Osteocyte (in vitro differentiated cells): ENCODE measurements at regions not wholly inside any gene's neighbourhood (a gene's known extent, or its start where the extent isn't known, plus 50 kb on each side); places are given as distances from the start of the nearest gene placed in this dataset.

ENCODE experiments used
- DNase-seq: peaks from one replicate; pipeline ENCODE4 v3.0.0; 2021; ENCODE audit warnings: mixed read lengths; ENCODE audit not compliant: unreplicated experiment; ENCODE audit errors: extremely low spot score
- H3K27ac Mint-ChIP-seq: one replicate; pipeline ENCODE4 v1.8.0; 2021; ENCODE audit warnings: mild to moderate bottlenecking, mixed read lengths; ENCODE audit not compliant: unreplicated experiment
- H3K27me3 Mint-ChIP-seq: one replicate; pipeline ENCODE4 v1.8.0; 2021; ENCODE audit warnings: mixed read lengths; ENCODE audit not compliant: unreplicated experiment
- H3K36me3 Mint-ChIP-seq: one replicate; pipeline ENCODE4 v1.8.0; 2021; ENCODE audit warnings: mixed read lengths; ENCODE audit not compliant: unreplicated experiment
- H3K4me1 Mint-ChIP-seq: one replicate; pipeline ENCODE4 v1.8.0; 2021; ENCODE audit warnings: mixed read lengths; ENCODE audit not compliant: unreplicated experiment
- H3K4me3 Mint-ChIP-seq: one replicate; pipeline ENCODE4 v1.8.0; 2021; ENCODE audit warnings: mild to moderate bottlenecking, moderate library complexity, mixed read lengths; ENCODE audit not compliant: unreplicated experiment
- H3K9me3 Mint-ChIP-seq: one replicate; pipeline ENCODE4 v1.8.0; 2021; ENCODE audit warnings: mixed read lengths; ENCODE audit not compliant: unreplicated experiment
- CTCF ChIP-seq: fragments of 200-600 bp; sonication (generic); IDR thresholded peaks from 2 replicates; pipeline ENCODE4 v1.5.0; 2021; ENCODE audit warnings: antibody characterized with exemption, mild to moderate bottlenecking, moderate library complexity

GRCh38 chr16:87016046-87017035 lies 300.9 kb downstream of the C16orf95 start:
- H3K27me3 Mint-ChIP-seq: no peaks in the 10 kb centered on the region
- peaks cover 9% of the 10 kb centered on the region for H3K4me1 Mint-ChIP-seq
- H3K27ac Mint-ChIP-seq: no peak overlapping the region
- DNase-seq: no peak
- TF ChIP-seq CTCF: no peak
- H3K36me3 Mint-ChIP-seq: no peaks in the 10 kb centered on the region
- H3K9me3 Mint-ChIP-seq: no peaks in the 10 kb centered on the region
- no peak overlapping the region for H3K4me3 Mint-ChIP-seq

DNA sequence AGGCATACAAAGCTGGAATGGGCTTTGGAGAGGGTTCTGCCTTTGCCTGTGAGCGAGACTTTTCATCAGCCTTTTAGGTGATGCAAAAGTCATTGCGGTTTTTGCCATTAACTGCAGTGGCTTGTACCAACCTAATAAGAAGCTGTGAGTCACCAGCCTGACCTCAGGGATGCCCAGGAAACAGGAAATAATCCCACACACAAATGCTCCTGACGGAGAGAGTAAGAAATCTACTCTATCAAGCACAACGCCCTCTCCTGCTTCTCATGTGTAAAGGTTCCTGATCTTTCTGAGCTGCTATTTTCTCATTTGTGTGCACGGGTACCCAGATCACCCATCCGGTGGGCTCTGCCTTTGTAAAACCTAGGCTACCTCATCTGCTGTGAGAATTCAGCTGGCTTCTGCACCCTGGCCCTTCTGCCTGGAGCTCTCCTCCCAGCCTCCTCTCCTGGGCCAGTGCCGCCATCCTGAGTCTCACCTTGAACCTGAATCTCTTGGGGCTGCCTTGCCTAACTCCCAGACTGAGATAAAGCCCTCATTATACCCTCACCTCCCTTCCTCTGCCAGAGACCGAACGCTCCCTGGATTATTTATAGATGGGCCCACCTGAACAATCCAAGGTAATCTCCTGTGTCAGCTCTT lies 299.7 kb downstream of the C16orf95 start:
- Mint-ChIP-seq H3K27ac (no peak overlapping the region), H3K4me1 (peaks cover 10% of the 10 kb centered on the region), H3K9me3 (no peaks in the 10 kb centered on the region), H3K36me3 (no peaks in the 10 kb centered on the region), H3K4me3 (no peak overlapping the region), H3K27me3 (no peaks in the 10 kb centered on the region)
- no peak for DNase-seq
- peak; percentile 62 for TF ChIP-seq CTCF

DNA sequence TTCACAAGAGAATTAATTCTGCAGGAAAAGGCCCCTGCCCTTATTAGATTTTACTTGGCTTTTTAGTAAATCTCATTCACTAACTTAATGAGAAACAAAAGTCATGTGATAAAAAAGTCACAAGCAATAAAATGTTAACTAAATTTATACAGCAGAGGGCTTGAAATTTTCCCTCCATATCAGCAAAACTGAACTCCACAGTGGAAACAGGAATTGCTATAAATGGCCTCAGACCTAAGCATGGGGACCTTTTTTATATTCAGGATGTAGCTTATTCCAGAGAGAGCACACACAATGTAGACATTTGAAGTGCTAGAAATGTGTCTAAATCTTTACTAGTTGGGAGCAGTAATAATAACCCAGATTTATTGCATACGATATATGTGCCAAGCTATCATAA lies 291.5 kb downstream of the C16orf95 start:
- Mint-ChIP-seq H3K4me1 (peaks cover 5% of the 10 kb centered on the region), H3K36me3 (no peaks in the 10 kb centered on the region), H3K27me3 (peaks cover 8% of the 10 kb centered on the region), H3K4me3 (no peak overlapping the region), H3K9me3 (no peaks in the 10 kb centered on the region), H3K27ac (no peak overlapping the region)
- TF ChIP-seq CTCF: no peak
- DNase-seq: no peak

DNA sequence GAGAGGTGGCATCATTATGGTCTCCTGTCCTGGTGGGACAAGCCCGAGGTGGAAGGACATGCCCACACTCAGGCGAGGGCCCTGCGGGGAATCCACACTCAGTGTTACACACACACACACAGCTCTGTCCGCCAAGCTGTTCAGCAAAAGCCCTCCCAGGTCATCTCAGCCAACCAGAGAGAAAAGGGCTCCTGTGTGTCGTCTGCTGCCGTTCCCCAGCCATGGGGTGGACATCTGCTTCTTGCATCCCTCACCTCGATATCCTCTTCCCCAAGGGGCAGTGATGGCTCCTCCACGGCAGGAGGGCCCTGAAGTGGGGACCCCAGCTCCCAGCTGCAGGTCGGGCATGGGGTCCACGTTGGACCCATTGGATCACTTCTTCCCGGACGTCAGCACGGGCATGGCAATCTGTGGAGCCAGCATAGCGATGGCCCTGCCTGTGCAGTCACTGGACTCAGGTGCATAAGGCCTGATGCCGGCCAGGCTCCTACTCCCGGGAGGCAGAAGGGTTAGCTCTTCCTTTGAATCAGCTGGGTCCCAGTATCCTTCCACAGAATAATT lies 290.1 kb downstream of the C16orf95 start:
- H3K9me3 Mint-ChIP-seq: no peaks in the 10 kb centered on the region
- H3K27me3 Mint-ChIP-seq: peaks cover 8% of the 10 kb centered on the region
- DNase-seq: no peak
- no peak overlapping the region for H3K4me3 Mint-ChIP-seq
- no peaks in the 10 kb centered on the region for H3K36me3 Mint-ChIP-seq
- no peak overlapping the region for H3K27ac Mint-ChIP-seq
- no peak for TF ChIP-seq CTCF
- no peaks in the 10 kb centered on the region for H3K4me1 Mint-ChIP-seq
